ENCODE measurements at regions not wholly inside any gene's neighbourhood (a gene's known extent, or its start where the extent isn't known, plus 50 kb on each side); places are given as distances from the start of the nearest gene placed in this dataset.

DNA sequence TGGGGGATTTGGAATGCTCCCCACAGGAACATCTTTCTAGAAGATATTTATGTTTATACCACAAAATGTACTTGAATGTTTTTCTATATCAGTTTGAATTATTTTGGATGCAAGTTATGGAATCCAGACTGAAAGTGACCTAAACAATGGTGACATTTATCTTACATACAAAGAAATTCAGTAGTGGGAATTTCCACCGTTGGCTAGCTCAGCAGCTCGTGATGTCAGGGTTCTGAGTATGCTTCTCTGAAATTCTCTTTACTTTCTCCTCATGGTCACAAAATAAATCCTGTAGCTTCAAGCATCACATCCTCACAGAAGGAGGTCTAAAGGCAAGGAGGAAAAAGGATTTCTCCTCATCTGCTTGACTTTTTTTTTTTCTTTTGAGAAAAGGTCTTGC is 105.3 kb downstream of the AKAIN1 start:
- H3K4me1 Mint-ChIP-seq = no peaks in the 10 kb centered on the region
- no peaks in the 10 kb centered on the region for H3K27me3 Mint-ChIP-seq
- peaks cover 5% of the 10 kb centered on the region for H3K36me3 Mint-ChIP-seq
- no peak overlapping the region for H3K4me3 Mint-ChIP-seq
- H3K27ac Mint-ChIP-seq = no peak overlapping the region
- peaks cover 10% of the 10 kb centered on the region for H3K9me3 Mint-ChIP-seq

DNA sequence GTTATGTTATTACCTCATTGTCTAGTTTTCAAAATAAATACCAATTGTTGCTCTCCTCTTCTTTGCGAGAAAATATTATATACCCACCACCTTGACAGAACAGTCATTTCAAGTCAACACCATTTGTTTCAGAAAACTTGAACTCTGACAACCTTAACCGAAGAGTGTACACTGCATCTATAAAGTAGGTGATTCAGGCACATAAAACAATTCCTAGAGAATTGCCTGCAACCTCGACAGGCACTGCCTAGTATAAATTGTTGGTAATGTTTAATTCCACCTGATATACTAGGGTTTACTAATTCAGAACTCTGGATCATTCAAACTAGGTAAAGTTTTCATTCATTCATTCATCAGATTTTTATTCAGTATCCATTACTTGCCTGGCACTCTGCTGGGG is 121.8 kb downstream of the AKAIN1 start:
- H3K36me3 Mint-ChIP-seq = no peaks in the 10 kb centered on the region
- no peaks in the 10 kb centered on the region for H3K9me3 Mint-ChIP-seq
- peaks cover 6% of the 10 kb centered on the region for H3K4me1 Mint-ChIP-seq
- no peaks in the 10 kb centered on the region for H3K27me3 Mint-ChIP-seq
- no peak overlapping the region for H3K27ac Mint-ChIP-seq
- no peak overlapping the region for H3K4me3 Mint-ChIP-seq

DNA sequence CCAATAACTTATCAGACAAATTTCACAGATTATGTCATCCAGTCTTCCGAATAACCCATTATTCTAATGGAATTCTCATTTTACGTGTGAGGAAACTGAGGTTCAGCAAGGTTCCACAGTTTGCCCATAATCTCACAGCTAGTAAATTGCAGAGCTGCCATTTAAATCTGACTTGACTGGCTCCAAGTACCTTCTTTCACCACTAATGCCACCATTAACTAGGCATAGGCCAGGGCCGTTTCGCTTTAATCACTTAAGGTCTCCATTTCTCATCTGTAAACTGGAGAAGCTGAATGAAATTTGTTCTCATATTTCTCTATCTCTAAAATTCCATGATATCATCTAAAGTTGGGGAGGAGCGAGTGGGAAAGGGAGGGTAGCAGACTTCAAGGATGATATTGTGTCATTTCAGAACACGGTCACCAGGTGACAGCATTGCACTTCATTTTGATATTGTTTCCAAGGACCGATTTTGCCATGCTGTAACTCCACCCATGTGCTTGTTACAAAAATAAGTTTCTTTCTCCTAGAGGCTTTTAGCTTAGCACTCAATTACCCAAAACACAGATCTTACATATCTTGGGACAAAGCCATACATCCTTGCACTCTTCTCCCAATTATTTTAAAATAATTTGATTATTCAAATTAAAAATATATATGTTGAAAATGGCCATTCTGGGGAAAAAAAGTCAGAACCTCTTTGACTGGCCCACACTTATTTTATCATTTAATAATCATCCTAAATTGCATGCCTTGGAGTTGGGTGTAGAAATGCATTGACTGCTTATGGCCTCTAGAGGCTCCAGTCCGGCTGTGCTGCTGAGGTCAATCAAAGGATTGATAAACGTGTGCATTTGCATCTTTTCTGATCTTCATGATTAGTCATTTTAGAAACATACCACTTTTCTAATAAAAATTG is 123.8 kb downstream of the AKAIN1 start:
- Mint-ChIP-seq H3K9me3 (no peaks in the 10 kb centered on the region), H3K27ac (no peak overlapping the region), H3K27me3 (no peaks in the 10 kb centered on the region), H3K4me3 (no peak overlapping the region), H3K36me3 (no peaks in the 10 kb centered on the region), H3K4me1 (peaks cover 6% of the 10 kb centered on the region)

DNA sequence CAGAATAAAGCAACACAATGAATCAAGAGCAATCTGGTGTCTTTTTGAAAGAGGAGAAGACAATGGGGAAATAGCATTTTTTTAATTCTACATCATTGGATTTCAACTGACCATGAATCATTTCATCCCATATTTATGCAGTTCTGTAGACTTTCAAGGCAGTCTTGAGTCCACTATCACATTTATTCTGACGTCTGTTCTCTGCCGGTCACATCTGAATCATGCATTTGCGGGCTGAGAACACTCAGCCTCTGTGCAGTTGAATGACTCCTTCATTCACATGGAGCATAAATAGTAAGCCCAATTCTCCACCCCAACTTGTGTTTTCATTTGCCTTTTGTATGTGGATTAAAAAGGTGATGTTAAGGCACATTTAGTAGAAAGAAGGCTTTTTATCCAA is 128.2 kb downstream of the AKAIN1 start:
- H3K4me3 Mint-ChIP-seq = no peak overlapping the region
- H3K36me3 Mint-ChIP-seq = no peaks in the 10 kb centered on the region
- H3K4me1 Mint-ChIP-seq = peaks cover 6% of the 10 kb centered on the region

DNA sequence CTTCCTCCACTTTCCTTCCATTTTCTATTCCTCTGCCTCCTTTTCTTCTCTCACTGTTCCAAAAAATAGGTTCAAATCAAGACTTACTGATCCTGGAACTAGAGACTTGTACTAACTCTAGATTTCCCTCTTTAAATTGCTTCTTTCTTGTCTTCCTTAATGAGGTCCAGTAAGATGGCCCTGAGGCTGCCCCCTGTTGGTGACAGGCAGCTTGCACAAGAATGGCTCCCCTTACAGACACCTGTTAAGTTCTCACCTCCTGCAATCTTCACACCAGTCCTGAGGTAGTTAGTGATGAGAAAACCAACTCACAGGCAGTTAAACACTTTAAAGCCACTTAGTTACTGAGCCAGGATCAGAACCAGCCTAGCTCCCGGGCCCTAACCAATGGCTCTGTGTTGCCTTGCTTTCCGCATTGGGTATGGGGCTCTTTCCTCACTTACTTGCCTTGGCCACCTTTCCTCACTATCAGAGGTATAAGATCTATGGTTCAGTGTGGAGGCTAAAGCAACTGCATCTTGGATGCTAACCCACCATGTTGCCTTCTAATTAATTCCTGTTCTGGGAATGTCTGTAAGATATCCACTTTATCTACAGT is 130.6 kb downstream of the AKAIN1 start:
- Mint-ChIP-seq H3K9me3 (no peaks in the 10 kb centered on the region), H3K36me3 (no peaks in the 10 kb centered on the region), H3K27ac (no peak overlapping the region), H3K27me3 (no peaks in the 10 kb centered on the region), H3K4me1 (no peaks in the 10 kb centered on the region), H3K4me3 (no peak overlapping the region)

More for the DNA sequence above, 128.2 kb downstream of the AKAIN1 start:
- Mint-ChIP-seq H3K9me3 (no peaks in the 10 kb centered on the region), H3K27me3 (no peaks in the 10 kb centered on the region), H3K27ac (no peak overlapping the region)

DNA sequence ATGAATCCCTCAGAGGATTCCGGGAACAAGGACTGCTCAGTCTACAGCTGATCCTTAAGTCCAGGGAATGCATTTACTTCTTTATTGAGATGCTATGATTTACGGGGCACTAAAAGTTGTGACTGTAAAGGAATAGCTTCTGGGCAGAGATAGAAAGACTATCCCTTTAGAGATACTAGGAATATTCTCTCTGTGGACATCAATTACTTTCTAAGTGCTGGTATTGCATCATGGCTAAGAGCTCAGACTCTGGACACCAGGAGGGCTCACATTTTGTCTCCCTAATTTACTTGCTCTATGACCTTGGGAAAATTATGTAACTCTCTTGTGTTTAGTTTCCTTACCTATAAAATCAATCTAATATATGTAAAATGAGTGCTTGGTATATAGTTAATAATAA is 131.4 kb downstream of the AKAIN1 start:
- Mint-ChIP-seq H3K4me1 (no peaks in the 10 kb centered on the region), H3K36me3 (no peaks in the 10 kb centered on the region), H3K27ac (no peak overlapping the region), H3K27me3 (no peaks in the 10 kb centered on the region), H3K9me3 (no peaks in the 10 kb centered on the region), H3K4me3 (no peak overlapping the region)

DNA sequence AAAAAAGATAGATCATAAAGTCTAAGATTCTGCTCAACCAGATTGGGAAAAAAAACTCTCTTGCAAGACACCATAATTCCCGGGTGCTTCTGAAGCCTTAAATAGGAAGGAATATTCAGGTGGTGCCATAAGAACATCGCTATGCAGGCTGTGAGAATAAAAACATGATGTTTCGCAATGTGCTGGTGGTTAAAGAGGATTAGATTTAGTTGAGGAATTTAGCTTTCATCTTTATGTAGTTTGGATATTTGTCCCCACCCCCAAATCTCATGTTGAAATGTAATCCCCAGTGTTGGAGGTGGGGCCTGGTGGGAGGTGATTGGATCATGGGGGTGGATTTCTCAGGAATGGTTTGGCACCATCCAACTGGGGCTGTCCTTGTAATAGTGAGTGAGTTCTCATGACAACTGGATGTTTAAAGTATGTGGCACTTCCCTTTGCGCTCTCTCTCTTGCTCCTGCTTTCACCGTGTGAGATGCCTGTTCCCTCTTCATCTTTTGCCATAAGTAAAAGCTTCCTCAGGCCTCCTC is 132.2 kb downstream of the AKAIN1 start:
- Mint-ChIP-seq H3K27me3 (no peaks in the 10 kb centered on the region), H3K4me3 (no peak overlapping the region), H3K36me3 (no peaks in the 10 kb centered on the region), H3K27ac (no peak overlapping the region), H3K4me1 (no peaks in the 10 kb centered on the region), H3K9me3 (no peaks in the 10 kb centered on the region)

DNA sequence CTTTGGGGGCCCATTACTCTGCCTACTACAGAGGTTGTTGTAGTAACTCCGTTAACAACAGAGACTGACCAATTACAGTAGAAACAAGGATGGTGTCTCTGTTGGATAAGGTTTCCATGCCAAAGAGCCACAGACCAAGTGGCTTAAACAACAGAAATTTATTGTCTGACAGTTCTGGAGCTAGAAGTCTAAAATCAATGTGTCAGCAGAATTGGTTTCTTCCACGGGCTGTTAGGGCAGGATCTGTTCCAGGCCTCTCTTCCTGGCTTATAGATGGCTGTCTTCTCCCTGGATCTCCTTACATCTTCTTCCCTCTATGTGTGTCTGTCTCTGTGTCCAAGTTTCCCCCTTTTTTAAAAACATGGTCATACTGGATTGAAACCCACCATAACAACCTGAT is 135.3 kb downstream of the AKAIN1 start:
- Mint-ChIP-seq H3K36me3 (no peaks in the 10 kb centered on the region), H3K9me3 (no peaks in the 10 kb centered on the region), H3K27me3 (no peaks in the 10 kb centered on the region), H3K27ac (no peak overlapping the region), H3K4me1 (peaks cover 23% of the 10 kb centered on the region), H3K4me3 (no peak overlapping the region)

DNA sequence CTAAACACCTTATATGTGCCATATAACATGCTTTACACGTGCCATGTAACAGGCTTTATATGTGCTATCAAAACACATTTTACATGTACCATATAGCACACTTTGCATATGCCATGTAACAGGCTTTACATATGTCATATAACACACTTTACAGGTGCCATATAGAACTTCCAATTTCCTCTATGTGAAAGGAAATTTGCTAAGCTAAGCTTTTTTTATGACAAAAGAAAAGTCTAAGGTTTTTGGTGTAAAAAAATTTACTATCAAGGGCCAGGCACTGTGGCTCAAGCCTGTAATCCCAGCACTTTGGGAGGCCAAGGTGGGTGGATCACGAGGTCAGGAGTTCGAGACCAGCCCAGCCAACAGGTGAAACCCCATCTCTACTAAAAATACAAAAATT is 136.5 kb downstream of the AKAIN1 start:
- H3K9me3 Mint-ChIP-seq = no peaks in the 10 kb centered on the region
- peaks cover 25% of the 10 kb centered on the region for H3K4me1 Mint-ChIP-seq
- H3K36me3 Mint-ChIP-seq = no peaks in the 10 kb centered on the region
- no peaks in the 10 kb centered on the region for H3K27me3 Mint-ChIP-seq
- H3K27ac Mint-ChIP-seq = no peak overlapping the region
- no peak overlapping the region for H3K4me3 Mint-ChIP-seq

DNA sequence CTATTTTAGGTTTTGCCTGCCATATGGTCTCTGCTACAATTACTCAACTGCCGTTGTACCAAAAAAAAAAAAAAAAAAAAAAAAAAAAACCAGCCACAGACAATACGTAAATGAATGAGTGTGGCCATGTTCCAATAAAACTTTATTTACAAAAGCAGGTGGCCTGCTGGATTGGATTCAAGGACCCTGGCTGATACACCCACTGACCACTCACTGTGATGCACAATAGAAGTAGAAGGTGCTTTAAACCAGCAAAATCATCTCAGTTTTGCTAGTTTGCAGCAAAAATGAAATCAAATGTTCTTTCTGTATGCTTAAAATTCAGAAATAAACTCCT is 137.4 kb downstream of the AKAIN1 start:
- Mint-ChIP-seq H3K4me1 (peaks cover 25% of the 10 kb centered on the region), H3K27me3 (no peaks in the 10 kb centered on the region), H3K27ac (no peak overlapping the region), H3K36me3 (no peaks in the 10 kb centered on the region), H3K9me3 (no peaks in the 10 kb centered on the region), H3K4me3 (no peak overlapping the region)

DNA sequence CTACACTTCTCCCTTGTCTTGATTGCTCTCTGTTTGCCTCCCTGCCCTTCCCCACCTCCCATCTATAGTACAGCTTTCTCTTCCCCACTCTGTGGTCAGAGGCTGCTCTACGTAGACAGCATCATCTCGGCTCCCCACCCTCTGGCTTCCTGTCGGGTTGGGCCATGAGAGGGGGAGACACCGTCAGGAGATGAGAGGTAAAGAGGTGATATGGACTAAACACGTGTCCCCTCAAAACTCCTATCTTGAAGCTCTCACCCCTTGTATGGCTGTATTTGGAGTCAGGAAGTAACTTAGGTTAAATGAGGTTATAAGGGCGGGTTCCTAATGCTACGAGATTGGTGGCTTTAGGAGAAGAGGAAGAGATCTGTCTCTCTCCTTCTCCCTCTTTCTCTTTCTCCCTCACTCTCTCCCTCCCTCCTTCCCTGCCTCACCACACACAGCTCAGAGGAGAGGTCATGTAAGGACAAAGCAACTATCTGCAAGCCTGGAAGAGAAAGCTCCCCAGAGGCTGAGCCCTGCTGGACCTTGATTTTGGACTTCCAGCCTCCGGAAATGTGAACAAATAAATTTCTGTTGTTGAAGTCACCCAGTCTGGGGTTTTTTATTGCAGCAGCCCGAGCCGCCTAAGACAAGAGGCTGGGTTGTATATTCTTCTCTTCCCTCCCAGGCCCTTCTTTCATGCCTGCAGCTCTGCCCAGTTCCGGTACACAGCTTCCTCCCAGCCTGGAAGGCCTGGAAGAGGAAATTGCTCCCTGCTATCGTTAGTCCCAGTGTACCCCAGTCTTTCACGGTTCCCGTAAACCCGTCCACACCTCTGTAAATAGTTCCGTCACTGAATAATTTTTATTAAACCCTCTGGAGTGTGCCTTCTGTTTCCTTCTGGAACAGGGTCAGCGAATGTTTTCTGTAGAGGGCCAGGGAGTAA is 138.0 kb downstream of the AKAIN1 start:
- no peaks in the 10 kb centered on the region for H3K9me3 Mint-ChIP-seq
- H3K4me1 Mint-ChIP-seq = peaks cover 25% of the 10 kb centered on the region
- no peaks in the 10 kb centered on the region for H3K27me3 Mint-ChIP-seq
- H3K4me3 Mint-ChIP-seq = peak overlapping the region; percentile 62
- H3K36me3 Mint-ChIP-seq = no peaks in the 10 kb centered on the region
- peak overlapping the region; percentile 59 for H3K27ac Mint-ChIP-seq

DNA sequence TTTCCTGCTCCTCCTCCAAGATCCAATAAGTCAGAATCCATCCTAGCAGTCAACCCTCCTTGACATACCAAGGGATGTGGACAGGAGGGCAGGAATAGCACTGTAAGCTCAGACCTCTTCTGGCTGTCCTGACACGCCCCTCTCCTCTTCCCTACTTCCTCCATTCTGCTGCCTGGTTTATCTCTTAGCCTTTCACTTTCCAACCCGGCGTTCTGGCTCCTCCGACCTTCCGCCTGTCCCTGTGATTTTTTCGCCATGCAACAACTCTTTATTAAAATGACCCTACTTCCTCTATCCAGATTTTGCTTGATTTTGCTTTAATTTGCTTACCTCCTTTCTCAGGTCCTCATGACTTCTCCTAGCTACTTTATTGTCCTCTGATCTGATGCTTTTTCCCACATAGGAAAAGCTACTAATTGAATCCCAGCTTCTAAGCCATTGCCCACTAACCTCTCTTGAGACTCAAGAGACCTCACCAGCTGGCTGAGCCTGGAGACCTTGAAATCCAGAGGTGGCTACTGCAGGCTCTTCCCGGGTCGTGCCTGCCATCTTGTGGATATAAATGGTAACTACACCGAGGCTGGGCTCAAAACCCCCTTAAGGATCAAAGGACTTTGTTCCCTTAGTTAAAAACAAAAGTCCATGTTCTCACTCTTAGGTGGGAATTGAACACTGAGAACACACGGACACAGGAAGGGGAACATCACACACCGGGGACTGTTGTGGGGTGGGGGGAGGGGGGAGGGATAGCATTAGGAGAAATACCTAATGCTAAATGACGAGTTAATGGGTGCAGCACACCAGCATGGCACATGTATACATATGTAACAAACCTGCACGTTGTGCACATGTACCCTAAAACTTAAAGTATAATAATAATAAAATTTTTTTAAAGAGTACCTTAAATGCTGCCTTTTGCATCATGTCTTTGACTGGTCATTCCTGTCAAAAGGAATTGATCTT is 139.4 kb downstream of the AKAIN1 start:
- no peaks in the 10 kb centered on the region for H3K9me3 Mint-ChIP-seq
- H3K36me3 Mint-ChIP-seq = no peaks in the 10 kb centered on the region
- H3K27ac Mint-ChIP-seq = no peak overlapping the region
- no peak overlapping the region for H3K4me3 Mint-ChIP-seq
- no peaks in the 10 kb centered on the region for H3K27me3 Mint-ChIP-seq
- peaks cover 25% of the 10 kb centered on the region for H3K4me1 Mint-ChIP-seq

DNA sequence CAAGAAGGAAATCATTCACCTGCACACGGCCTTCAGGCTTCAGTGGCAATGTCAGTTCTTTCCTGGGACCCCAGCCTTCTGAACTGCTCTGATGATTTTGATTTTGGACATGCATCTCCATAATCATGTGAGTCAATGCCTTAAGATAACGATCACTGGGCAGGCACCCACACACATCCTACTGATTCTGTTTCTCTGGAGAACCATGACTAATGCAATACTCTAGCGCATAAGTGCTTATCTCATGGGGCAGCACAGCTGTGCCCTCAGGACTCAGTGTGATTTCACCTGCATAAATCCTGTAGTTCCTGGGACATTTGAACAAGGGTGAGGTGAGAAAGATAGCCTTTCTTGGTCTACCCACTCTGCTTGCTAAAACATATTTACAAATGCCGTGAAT is 144.6 kb downstream of the AKAIN1 start:
- Mint-ChIP-seq H3K27me3 (no peaks in the 10 kb centered on the region), H3K36me3 (no peaks in the 10 kb centered on the region), H3K4me3 (no peak overlapping the region), H3K9me3 (no peaks in the 10 kb centered on the region), H3K27ac (no peak overlapping the region), H3K4me1 (peaks cover 6% of the 10 kb centered on the region)

DNA sequence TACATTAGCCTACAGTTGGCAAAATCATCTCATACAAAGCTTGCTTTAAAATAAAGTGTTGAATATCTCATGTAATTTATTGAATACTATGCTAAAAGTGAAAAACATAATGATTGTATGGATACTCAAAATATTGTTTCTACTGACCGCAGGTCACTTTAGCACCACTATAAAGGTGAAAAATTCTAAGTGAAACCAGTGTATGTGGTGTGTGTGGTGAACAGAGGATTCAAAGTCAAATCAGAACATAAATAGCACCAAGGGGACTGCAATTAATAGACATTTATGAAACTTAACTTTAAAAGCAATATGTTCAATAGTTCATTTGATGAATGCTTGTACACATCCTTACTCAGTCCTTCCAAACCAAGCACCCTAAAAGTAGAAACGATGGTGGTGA is 145.8 kb downstream of the AKAIN1 start:
- H3K4me1 Mint-ChIP-seq = no peaks in the 10 kb centered on the region
- no peak overlapping the region for H3K27ac Mint-ChIP-seq
- no peaks in the 10 kb centered on the region for H3K36me3 Mint-ChIP-seq
- no peak overlapping the region for H3K4me3 Mint-ChIP-seq
- no peaks in the 10 kb centered on the region for H3K9me3 Mint-ChIP-seq
- H3K27me3 Mint-ChIP-seq = no peaks in the 10 kb centered on the region

DNA sequence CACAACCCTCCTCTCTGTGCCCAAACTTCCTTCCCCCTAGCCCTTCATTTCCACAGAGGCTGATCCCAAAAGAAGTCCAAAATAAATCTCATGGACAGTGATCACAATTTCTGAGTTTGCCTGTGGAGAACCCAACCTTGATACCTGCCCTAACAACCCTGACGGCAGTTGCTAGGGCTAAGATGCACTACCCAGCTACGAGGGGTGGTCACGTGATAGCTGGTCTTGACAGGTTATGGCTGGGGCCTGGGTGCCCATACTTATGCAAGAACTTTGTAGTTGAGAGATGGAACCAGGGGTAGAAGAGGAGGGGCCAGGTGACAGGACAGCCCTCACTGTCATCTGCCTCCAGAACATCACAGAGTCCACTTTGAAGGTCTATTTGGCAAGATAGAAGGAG is 147.9 kb downstream of the AKAIN1 start:
- H3K27ac Mint-ChIP-seq = no peak overlapping the region
- no peak overlapping the region for H3K4me3 Mint-ChIP-seq
- no peaks in the 10 kb centered on the region for H3K9me3 Mint-ChIP-seq
- H3K36me3 Mint-ChIP-seq = no peaks in the 10 kb centered on the region
- no peaks in the 10 kb centered on the region for H3K27me3 Mint-ChIP-seq
- no peaks in the 10 kb centered on the region for H3K4me1 Mint-ChIP-seq

Data from activated naive CD4-positive, alpha-beta T cell treated with anti-CD3 and anti-CD28 coated beads, Interleukin-2, amount 50 U/mL, for 24 hours (primary cell).